Parathyroid adenoma (tissue), 2 donors: ENCODE measurements at regions not wholly inside any gene's neighbourhood (a gene's known extent, or its start where the extent isn't known, plus 50 kb on each side); places are given as distances from the start of the nearest gene placed in this dataset.

Experiments
- H2AFZ ChIP-seq: fragments of 300-600 bp; sonication (generic); one replicate; pipeline ENCODE4 v1.7.0; 2017; ENCODE audit warnings: antibody characterized with exemption, mild to moderate bottlenecking
- H3K27ac ChIP-seq: fragments of 300-600 bp; sonication (generic); one replicate; pipeline ENCODE4 v1.7.0; 2017
- H3K27me3 ChIP-seq: fragments of 300-600 bp; sonication (generic); one replicate; pipeline ENCODE4 v1.7.0; 2017; ENCODE audit warnings: low read length; ENCODE audit not compliant: control insufficient read depth, insufficient read depth
- H3K36me3 ChIP-seq: fragments of 300-600 bp; sonication (generic); one replicate; pipeline ENCODE4 v1.7.0; 2017; ENCODE audit warnings: low read length; ENCODE audit not compliant: control insufficient read depth, insufficient read depth
- H3K4me1 ChIP-seq: fragments of 300-600 bp; sonication (generic); one replicate; pipeline ENCODE4 v1.7.0; 2017; ENCODE audit warnings: control low read depth
- H3K4me2 ChIP-seq: fragments of 300-600 bp; sonication (generic); one replicate; pipeline ENCODE4 v1.7.0; 2017; ENCODE audit warnings: low read length
- H3K4me3 ChIP-seq: fragments of 300-600 bp; sonication (generic); one replicate; pipeline ENCODE4 v1.7.0; 2017; ENCODE audit warnings: low read depth, low read length
- H3K79me2 ChIP-seq: fragments of 300-600 bp; sonication (generic); one replicate; pipeline ENCODE4 v1.7.0; 2017; ENCODE audit warnings: control low read depth
- H3K9ac ChIP-seq: fragments of 300-600 bp; sonication (generic); one replicate; pipeline ENCODE4 v1.7.0; 2017; ENCODE audit warnings: mild to moderate bottlenecking
- H3K9me3 ChIP-seq: fragments of 300-600 bp; sonication (generic); one replicate; pipeline ENCODE4 v1.7.0; 2017; ENCODE audit warnings: low read length; ENCODE audit not compliant: control insufficient read depth
- TF ChIP-seq, protein P1 (sequence below): fragments of 300-600 bp; sonication (generic); IDR thresholded peaks from one replicate; pipeline ENCODE4 v1.7.0; 2017; ENCODE audit warnings: antibody characterized with exemption, mild to moderate bottlenecking
- donor health status: primary hyperparathyroidism.

DNA sequence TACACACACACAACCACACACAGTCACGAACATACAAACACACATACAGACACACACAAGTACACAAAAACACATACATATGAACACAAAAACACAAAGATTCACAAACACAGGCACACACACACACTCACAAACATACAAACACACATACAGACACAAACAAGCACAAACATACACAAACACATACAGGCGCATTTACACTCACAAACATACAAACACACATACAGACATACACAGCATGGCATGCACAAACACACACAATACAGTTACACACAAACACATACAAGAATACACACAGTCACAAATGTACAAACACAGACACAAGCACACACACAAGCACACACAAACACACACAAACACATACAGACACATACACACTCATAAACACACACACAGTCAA is 247.9 kb downstream of the TENT4A start:
- H3K27me3 ChIP-seq, result no peaks in the 10 kb centered on the region
- no peaks in the 10 kb centered on the region for H3K9me3 ChIP-seq
- H3K4me3 ChIP-seq, result no peak overlapping the region
- H3K9ac ChIP-seq, result no peak overlapping the region
- no peak overlapping the region for H2AFZ ChIP-seq
- H3K36me3 ChIP-seq, result no peaks in the 10 kb centered on the region
- no peak overlapping the region for H3K4me2 ChIP-seq
- TF ChIP-seq, protein P1, sequence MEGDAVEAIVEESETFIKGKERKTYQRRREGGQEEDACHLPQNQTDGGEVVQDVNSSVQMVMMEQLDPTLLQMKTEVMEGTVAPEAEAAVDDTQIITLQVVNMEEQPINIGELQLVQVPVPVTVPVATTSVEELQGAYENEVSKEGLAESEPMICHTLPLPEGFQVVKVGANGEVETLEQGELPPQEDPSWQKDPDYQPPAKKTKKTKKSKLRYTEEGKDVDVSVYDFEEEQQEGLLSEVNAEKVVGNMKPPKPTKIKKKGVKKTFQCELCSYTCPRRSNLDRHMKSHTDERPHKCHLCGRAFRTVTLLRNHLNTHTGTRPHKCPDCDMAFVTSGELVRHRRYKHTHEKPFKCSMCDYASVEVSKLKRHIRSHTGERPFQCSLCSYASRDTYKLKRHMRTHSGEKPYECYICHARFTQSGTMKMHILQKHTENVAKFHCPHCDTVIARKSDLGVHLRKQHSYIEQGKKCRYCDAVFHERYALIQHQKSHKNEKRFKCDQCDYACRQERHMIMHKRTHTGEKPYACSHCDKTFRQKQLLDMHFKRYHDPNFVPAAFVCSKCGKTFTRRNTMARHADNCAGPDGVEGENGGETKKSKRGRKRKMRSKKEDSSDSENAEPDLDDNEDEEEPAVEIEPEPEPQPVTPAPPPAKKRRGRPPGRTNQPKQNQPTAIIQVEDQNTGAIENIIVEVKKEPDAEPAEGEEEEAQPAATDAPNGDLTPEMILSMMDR, result no peak
- H3K27ac ChIP-seq, result no peak overlapping the region
- H3K79me2 ChIP-seq, result no peaks in the 10 kb centered on the region
- no peaks in the 10 kb centered on the region for H3K4me1 ChIP-seq

DNA sequence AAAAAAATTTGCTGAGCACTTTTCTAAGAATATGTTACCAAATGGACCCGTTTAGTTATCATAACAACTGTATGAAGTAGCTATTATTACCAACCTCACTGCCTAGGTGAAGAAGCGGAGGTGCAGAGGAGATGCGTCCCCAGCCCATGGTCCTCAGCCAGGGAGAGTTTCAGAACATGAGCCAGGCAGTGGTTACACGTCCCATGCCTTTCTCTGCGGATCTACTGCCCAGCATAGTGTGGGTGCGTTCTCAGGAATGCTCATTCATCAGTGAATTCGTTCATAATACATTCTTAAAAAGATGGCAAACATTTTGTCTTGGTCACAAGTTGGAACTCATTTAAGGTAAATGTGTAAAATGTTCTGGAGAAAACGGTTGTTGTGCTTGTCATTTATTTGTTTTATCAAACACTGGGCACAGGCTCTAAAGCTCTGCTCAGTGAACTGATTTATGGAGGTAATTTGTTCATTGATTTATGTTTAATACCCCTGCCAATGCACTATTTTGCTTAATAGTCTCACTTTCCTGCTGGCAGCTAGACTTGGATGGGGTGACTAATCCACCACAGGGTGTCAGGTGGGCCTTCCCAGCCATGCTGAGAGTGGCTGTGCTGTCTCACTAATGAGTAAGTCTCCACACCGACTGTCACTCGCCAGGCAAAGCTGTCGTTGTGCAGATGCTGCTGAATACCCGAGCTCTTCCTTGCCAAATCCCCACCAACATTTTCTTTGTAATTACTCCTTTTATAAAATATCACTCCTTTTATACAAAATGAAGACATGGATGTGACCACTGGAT is 248.8 kb downstream of the TENT4A start:
- no peak overlapping the region for H3K4me2 ChIP-seq
- no peaks in the 10 kb centered on the region for H3K9me3 ChIP-seq
- H3K4me1 ChIP-seq, result no peaks in the 10 kb centered on the region
- H3K36me3 ChIP-seq, result no peaks in the 10 kb centered on the region
- TF ChIP-seq, protein P1, result no peak
- H3K9ac ChIP-seq, result no peak overlapping the region
- H3K79me2 ChIP-seq, result no peaks in the 10 kb centered on the region
- no peak overlapping the region for H3K27ac ChIP-seq
- H3K27me3 ChIP-seq, result no peaks in the 10 kb centered on the region
- no peak overlapping the region for H2AFZ ChIP-seq
- H3K4me3 ChIP-seq, result no peak overlapping the region

DNA sequence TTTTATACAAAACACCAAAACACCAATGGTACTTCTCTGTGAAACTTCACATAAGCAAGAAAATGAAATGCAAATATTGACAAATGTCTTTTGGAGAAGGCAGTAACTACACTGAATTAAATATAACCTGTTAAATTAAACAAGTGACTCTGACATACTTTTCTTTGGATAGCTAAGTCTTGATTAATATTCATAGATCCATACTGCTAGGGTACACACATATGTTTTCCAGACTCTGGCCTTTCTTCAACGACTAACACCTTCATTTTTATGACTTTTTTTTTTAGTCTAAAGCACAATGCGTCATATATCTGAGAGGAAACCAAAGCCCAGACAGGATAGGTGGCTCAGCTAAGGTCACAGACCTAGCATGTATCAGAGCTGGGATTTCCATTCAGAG is 263.7 kb downstream of the TENT4A start:
- H3K27me3 ChIP-seq, result no peaks in the 10 kb centered on the region
- H3K4me3 ChIP-seq, result no peak overlapping the region
- H2AFZ ChIP-seq, result no peak overlapping the region
- H3K79me2 ChIP-seq, result no peaks in the 10 kb centered on the region
- no peak overlapping the region for H3K27ac ChIP-seq
- TF ChIP-seq, protein P1, result no peak
- H3K4me1 ChIP-seq, result no peaks in the 10 kb centered on the region
- H3K36me3 ChIP-seq, result no peaks in the 10 kb centered on the region
- no peak overlapping the region for H3K9ac ChIP-seq
- no peak overlapping the region for H3K4me2 ChIP-seq
- H3K9me3 ChIP-seq, result no peaks in the 10 kb centered on the region

DNA sequence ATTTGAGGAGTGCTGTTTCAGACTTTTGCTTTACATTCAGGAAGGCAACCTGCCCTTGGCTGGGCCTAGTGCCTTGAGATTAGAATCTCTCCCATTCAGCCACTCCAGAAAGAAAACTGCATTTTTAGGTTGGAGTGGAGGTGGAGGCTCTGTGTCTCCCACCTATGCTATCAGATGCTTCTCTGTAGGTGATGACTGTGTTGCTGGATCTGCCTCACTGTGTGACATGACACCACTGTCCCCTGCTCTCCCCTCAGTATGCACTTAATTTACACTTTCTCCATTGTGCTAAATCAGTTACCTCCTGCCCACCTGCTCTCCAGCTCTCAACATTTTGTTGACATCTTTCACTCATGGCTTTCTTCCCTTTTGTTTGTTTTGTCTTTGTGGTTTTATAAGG is 265.8 kb downstream of the TENT4A start:
- no peak overlapping the region for H3K27ac ChIP-seq
- H3K36me3 ChIP-seq, result no peaks in the 10 kb centered on the region
- H3K4me1 ChIP-seq, result no peaks in the 10 kb centered on the region

More for the DNA sequence above, 265.8 kb downstream of the TENT4A start:
- Histone ChIP-seq H3K27me3 (no peaks in the 10 kb centered on the region), H3K79me2 (no peaks in the 10 kb centered on the region), H2AFZ (no peak overlapping the region), H3K9ac (no peak overlapping the region), H3K4me3 (no peak overlapping the region), H3K9me3 (no peaks in the 10 kb centered on the region), H3K4me2 (no peak overlapping the region)
- TF ChIP-seq, protein P1, result no peak
